SH-SY5Y (cell line): ENCODE measurements at regions not wholly inside any gene's neighbourhood (a gene's known extent, or its start where the extent isn't known, plus 50 kb on each side); places are given as distances from the start of the nearest gene placed in this dataset.

Source experiments
- GATA2 ChIP-seq: IDR thresholded peaks from 2 replicates; pipeline ENCODE4 v1.6.1; 2011; ENCODE audit warnings: mild to moderate bottlenecking, low read depth, low read length
- GATA3 ChIP-seq: IDR thresholded peaks from 2 replicates; pipeline ENCODE4 v1.6.1; 2011; ENCODE audit warnings: low read depth, mild to moderate bottlenecking, low read length, moderate library complexity

GRCh38 chr6:41419385-41419784 is 84.0 kb downstream of the NCR2 start:
- no peak for TF ChIP-seq GATA2
- no peak for TF ChIP-seq GATA3
